Endothelial cell (in vitro differentiated cells): ENCODE measurements at regions not wholly inside any gene's neighbourhood (a gene's known extent, or its start where the extent isn't known, plus 50 kb on each side); places are given as distances from the start of the nearest gene placed in this dataset.

Experiments
- DNase-seq: peaks from one replicate; pipeline ENCODE4 v3.0.0; 2021; ENCODE audit warnings: low spot score
- H3K27ac Mint-ChIP-seq: one replicate; pipeline ENCODE4 v1.8.0; 2021; ENCODE audit warnings: mixed read lengths, inconsistent platforms; ENCODE audit not compliant: unreplicated experiment
- H3K27me3 Mint-ChIP-seq: one replicate; pipeline ENCODE4 v1.8.0; 2021; ENCODE audit warnings: mild to moderate bottlenecking, moderate library complexity, mixed read lengths, inconsistent platforms; ENCODE audit not compliant: unreplicated experiment
- H3K36me3 Mint-ChIP-seq: one replicate; pipeline ENCODE4 v1.8.0; 2021; ENCODE audit warnings: mild to moderate bottlenecking, low read depth, mixed read lengths, inconsistent platforms; ENCODE audit not compliant: unreplicated experiment
- H3K4me1 Mint-ChIP-seq: one replicate; pipeline ENCODE4 v1.8.0; 2021; ENCODE audit warnings: mild to moderate bottlenecking, mixed read lengths, inconsistent platforms; ENCODE audit not compliant: unreplicated experiment
- H3K4me3 Mint-ChIP-seq: one replicate; pipeline ENCODE4 v1.8.0; 2021; ENCODE audit warnings: mild to moderate bottlenecking, mixed read lengths, inconsistent platforms; ENCODE audit not compliant: unreplicated experiment
- H3K9me3 Mint-ChIP-seq: one replicate; pipeline ENCODE4 v1.8.0; 2021; ENCODE audit warnings: mixed read lengths, inconsistent platforms; ENCODE audit not compliant: unreplicated experiment
- CTCF ChIP-seq: fragments of 200-600 bp; sonication (generic); IDR thresholded peaks from one replicate; pipeline ENCODE4 v1.5.0; 2021; ENCODE audit warnings: antibody characterized with exemption; ENCODE audit not compliant: unreplicated experiment

GRCh38 chr2:164032995-164033394, 297.2 kb upstream of the FIGN start:
- TF ChIP-seq CTCF: no peak
- no peak overlapping the region for H3K27ac Mint-ChIP-seq
- no peaks in the 10 kb centered on the region for H3K36me3 Mint-ChIP-seq
- H3K27me3 Mint-ChIP-seq: no peaks in the 10 kb centered on the region
- H3K4me3 Mint-ChIP-seq: no peak overlapping the region
- peaks cover 7% of the 10 kb centered on the region for H3K4me1 Mint-ChIP-seq
- no peaks in the 10 kb centered on the region for H3K9me3 Mint-ChIP-seq
- DNase-seq: no peak

- Mint-ChIP-seq H3K4me1 (peaks cover 7% of the 10 kb centered on the region), H3K27me3 (no peaks in the 10 kb centered on the region), H3K9me3 (no peaks in the 10 kb centered on the region), H3K4me3 (no peak overlapping the region), H3K36me3 (no peaks in the 10 kb centered on the region), H3K27ac (no peak overlapping the region)
- TF ChIP-seq CTCF: no peak
- DNase-seq: no peak
Measured at GRCh38 chr2:164030623-164031022, 294.8 kb upstream of the FIGN start.

GRCh38 chr2:164028814-164029534, 293.2 kb upstream of the FIGN start:
- no peaks in the 10 kb centered on the region for H3K36me3 Mint-ChIP-seq
- H3K27me3 Mint-ChIP-seq: no peaks in the 10 kb centered on the region
- H3K9me3 Mint-ChIP-seq: no peaks in the 10 kb centered on the region
- TF ChIP-seq CTCF: no peak
- H3K4me1 Mint-ChIP-seq: peaks cover 7% of the 10 kb centered on the region
- DNase-seq: no peak
- H3K4me3 Mint-ChIP-seq: no peak overlapping the region
- H3K27ac Mint-ChIP-seq: no peak overlapping the region

GRCh38 chr2:164024396-164024795, 288.6 kb upstream of the FIGN start:
- H3K4me3 Mint-ChIP-seq: no peak overlapping the region
- TF ChIP-seq CTCF: no peak
- no peaks in the 10 kb centered on the region for H3K27me3 Mint-ChIP-seq
- H3K9me3 Mint-ChIP-seq: no peaks in the 10 kb centered on the region
- no peaks in the 10 kb centered on the region for H3K36me3 Mint-ChIP-seq
- no peak for DNase-seq
- H3K27ac Mint-ChIP-seq: no peak overlapping the region
- no peaks in the 10 kb centered on the region for H3K4me1 Mint-ChIP-seq

GRCh38 chr2:164023896-164024295, 288.1 kb upstream of the FIGN start:
- no peak overlapping the region for H3K4me3 Mint-ChIP-seq
- H3K4me1 Mint-ChIP-seq: no peaks in the 10 kb centered on the region
- no peak for TF ChIP-seq CTCF
- no peak for DNase-seq
- no peaks in the 10 kb centered on the region for H3K9me3 Mint-ChIP-seq
- no peaks in the 10 kb centered on the region for H3K36me3 Mint-ChIP-seq
- H3K27me3 Mint-ChIP-seq: no peaks in the 10 kb centered on the region
- no peak overlapping the region for H3K27ac Mint-ChIP-seq
